CD14-positive monocyte (primary cell): ENCODE measurements at regions not wholly inside any gene's neighbourhood (a gene's known extent, or its start where the extent isn't known, plus 50 kb on each side); places are given as distances from the start of the nearest gene placed in this dataset.

Experiments
- DNase-seq, 3 donors: peaks; one replicate each; pipeline ENCODE4 v3.0.0-alpha.2; 2011 to 2022
- H2AFZ ChIP-seq: 2 replicates; pipeline ENCODE4 v1.6.0; 2012; ENCODE audit warnings: mild to moderate bottlenecking, low read depth, low read length, inconsistent platforms; ENCODE audit not compliant: insufficient read depth, poor library complexity, severe bottlenecking
- H3K27ac ChIP-seq, 2 donors: 1 replicate in 1 of 2; 2 replicates in 1 of 2; pipeline ENCODE4 v1.5.1; 2012 to 2013; ENCODE audit warnings: low read length in 2 of 2, control low read depth in 1 of 2, inconsistent platforms in 1 of 2, low read depth in 1 of 2, mild to moderate bottlenecking in 1 of 2
- H3K27me3 ChIP-seq, 2 donors: one replicate each; pipeline versions ENCODE4 v1.6.0 to v1.6.1; 2011 to 2013; ENCODE audit warnings: low read length in 2 of 2; ENCODE audit not compliant: control insufficient read depth in 2 of 2, insufficient read depth in 2 of 2
- H3K36me3 ChIP-seq, 2 donors: replicated peaks in 1 of 2; 1 replicate in 1 of 2; 2 replicates in 1 of 2; pipeline versions ENCODE4 v1.5.1 to v1.6.1; 2012 to 2013; ENCODE audit warnings: low read length in 2 of 2, control low read depth in 1 of 2, inconsistent platforms in 1 of 2, mild to moderate bottlenecking in 1 of 2; ENCODE audit not compliant: insufficient read depth in 2 of 2, control insufficient read depth in 1 of 2
- H3K4me1 ChIP-seq, 2 donors: 1 replicate in 1 of 2; 2 replicates in 1 of 2; pipeline versions ENCODE4 v1.5.1 to v1.6.1; 2012 to 2013; ENCODE audit warnings: low read length in 2 of 2, control low read depth in 1 of 2, inconsistent platforms in 1 of 2, mild to moderate bottlenecking in 1 of 2, moderate library complexity in 1 of 2; ENCODE audit not compliant: insufficient read depth in 2 of 2, control insufficient read depth in 1 of 2
- H3K4me2 ChIP-seq: replicated peaks from 2 replicates; pipeline ENCODE3; 2012; ENCODE audit warnings: low read length, moderate library complexity, mild to moderate bottlenecking; ENCODE audit not compliant: poor library complexity, severe bottlenecking; ENCODE audit errors: extremely low read depth
- H3K4me3 ChIP-seq, 3 experiments: fragments of 200-600 bp in 1 of 3; sonication (generic) in 1 of 3; replicated peaks in 1 of 3; 1 replicate in 2 of 3; 2 replicates in 1 of 3; pipeline ENCODE4 v1.5.1; 2011 to 2013; ENCODE audit warnings: low read length in 3 of 3, mild to moderate bottlenecking in 3 of 3, control low read depth in 2 of 3, low read depth in 2 of 3, inconsistent platforms in 1 of 3, moderate library complexity in 1 of 3
- H3K79me2 ChIP-seq: 2 replicates; pipeline ENCODE4 v1.6.0; 2012; ENCODE audit warnings: mild to moderate bottlenecking, control low read depth, inconsistent platforms, low read length, moderate library complexity; ENCODE audit not compliant: insufficient read depth
- H3K9ac ChIP-seq: 2 replicates; pipeline ENCODE4 v1.6.0; 2017; ENCODE audit warnings: low read length, mild to moderate bottlenecking; ENCODE audit not compliant: insufficient read depth, poor library complexity, severe bottlenecking
- H3K9me3 ChIP-seq, 2 donors: replicated peaks in 1 of 2; 1 replicate in 1 of 2; 2 replicates in 1 of 2; pipeline versions ENCODE4 v1.5.1 to v1.6.1; 2012 to 2013; ENCODE audit warnings: low read length in 2 of 2, control low read depth in 1 of 2; ENCODE audit not compliant: control insufficient read depth in 1 of 2, insufficient read depth in 1 of 2
- H4K20me1 ChIP-seq: 2 replicates; pipeline ENCODE4 v1.6.0; 2012; ENCODE audit warnings: mild to moderate bottlenecking, low read length, control low read depth, moderate library complexity; ENCODE audit not compliant: insufficient read depth
- H3K27ac Mint-ChIP-seq, 7 donors: one replicate each; pipeline ENCODE4 v1.8.0; 2020; ENCODE audit warnings: mild to moderate bottlenecking in 7 of 7, mixed read lengths in 7 of 7, moderate library complexity in 6 of 7, inconsistent platforms in 2 of 7
- H3K27me3 Mint-ChIP-seq, 3 donors: one replicate each; pipeline ENCODE4 v1.8.0; 2021 to 2022; ENCODE audit warnings: low read depth in 3 of 3, mild to moderate bottlenecking in 3 of 3, mixed read lengths in 3 of 3, moderate library complexity in 3 of 3, inconsistent platforms in 1 of 3
- H3K36me3 Mint-ChIP-seq, 2 donors: one replicate each; pipeline ENCODE4 v1.8.0; 2020; ENCODE audit warnings: mixed read lengths in 2 of 2, inconsistent platforms in 1 of 2, mild to moderate bottlenecking in 1 of 2
- H3K4me1 Mint-ChIP-seq: one replicate; pipeline ENCODE4 v1.8.0; 2020; ENCODE audit warnings: mild to moderate bottlenecking, mixed read lengths
- H3K4me3 Mint-ChIP-seq, 2 donors: one replicate each; pipeline ENCODE4 v1.8.0; 2020; ENCODE audit warnings: mild to moderate bottlenecking in 2 of 2, mixed read lengths in 2 of 2, moderate library complexity in 1 of 2
- H3K9me3 Mint-ChIP-seq, 7 donors: one replicate each; pipeline ENCODE4 v1.8.0; 2020 to 2022; ENCODE audit warnings: mixed read lengths in 7 of 7, mild to moderate bottlenecking in 6 of 7, moderate library complexity in 6 of 7, inconsistent platforms in 2 of 7
- CTCF ChIP-seq: fragments of 200-600 bp; IDR thresholded peaks from one replicate; pipeline ENCODE4 v1.8.0; 2022; ENCODE audit warnings: antibody characterized with exemption, mild to moderate bottlenecking
- WGBS: methylation state at CpG from one replicate; pipeline ENCODE4 v1.1.5; 2013; ENCODE audit warnings: missing lambda C conversion rate; ENCODE audit not compliant: insufficient coverage; 5-methylcytosine and 5-hydroxymethylcytosine counted together
- intact Hi-C, 2 donors: fragments of 100-400 bp; cut with micrococcal nuclease; formaldehyde crosslinking; loops; one replicate each; pipeline versions ENCODE4 v1.15.0 to v1.15.1; 2023

- Histone ChIP-seq H3K27me3 (no peaks in the 10 kb centered on the region), H3K4me2 (no peak overlapping the region), H3K36me3 (no peaks in the 10 kb centered on the region), H3K27ac (no peak overlapping the region), H3K9me3 (no peaks in the 10 kb centered on the region), H3K9ac (no peak overlapping the region), H3K79me2 (no peaks in the 10 kb centered on the region), H3K4me3 (no peak overlapping the region), H2AFZ (no peak overlapping the region), H4K20me1 (no peaks in the 10 kb centered on the region), H3K4me1 (no peaks in the 10 kb centered on the region)
- Mint-ChIP-seq H3K9me3 (peaks cover 0 to 7% (median 2%) of the 10 kb centered on the region in 7 donors), H3K4me1 (no peaks in the 10 kb centered on the region), H3K4me3 (no peak overlapping the region), H3K27ac (no peak overlapping the region), H3K36me3 (no peaks in the 10 kb centered on the region), H3K27me3 (peaks cover 0 to 3% (median 0%) of the 10 kb centered on the region in 3 donors)
- WGBS, result 13% methylated on average over 1 of the region's 2 CpGs
- intact Hi-C loops, result no loop called here
- DNase-seq, result no peak
- TF ChIP-seq CTCF, result no peak
Measured at GRCh38 chr12:114131824-114132223, 165.7 kb upstream of the RBM19 start.

- Histone ChIP-seq H3K4me2 (no peak overlapping the region), H2AFZ (no peak overlapping the region), H4K20me1 (no peaks in the 10 kb centered on the region), H3K9ac (no peak overlapping the region), H3K9me3 (no peaks in the 10 kb centered on the region), H3K27me3 (no peaks in the 10 kb centered on the region), H3K79me2 (no peaks in the 10 kb centered on the region), H3K27ac (no peak overlapping the region), H3K4me3 (no peak overlapping the region), H3K36me3 (no peaks in the 10 kb centered on the region), H3K4me1 (no peaks in the 10 kb centered on the region)
- H3K27me3 Mint-ChIP-seq, result peaks cover 0 to 7% (median 5%) of the 10 kb centered on the region in 3 donors
- DNase-seq, result no peak
- 67% methylated on average over 2 of the region's 2 CpGs for WGBS
- no peak overlapping the region for H3K4me3 Mint-ChIP-seq
- no peak overlapping the region for H3K27ac Mint-ChIP-seq
- peaks cover 0 to 7% (median 1%) of the 10 kb centered on the region in 7 donors for H3K9me3 Mint-ChIP-seq
- intact Hi-C loops, result no loop called here
- H3K36me3 Mint-ChIP-seq, result no peaks in the 10 kb centered on the region
- TF ChIP-seq CTCF, result no peak
- no peaks in the 10 kb centered on the region for H3K4me1 Mint-ChIP-seq
Measured at GRCh38 chr12:114123108-114123507, 157.0 kb upstream of the RBM19 start.
